ENCODE measurements at regions not wholly inside any gene's neighbourhood (a gene's known extent, or its start where the extent isn't known, plus 50 kb on each side); places are given as distances from the start of the nearest gene placed in this dataset.

DNA sequence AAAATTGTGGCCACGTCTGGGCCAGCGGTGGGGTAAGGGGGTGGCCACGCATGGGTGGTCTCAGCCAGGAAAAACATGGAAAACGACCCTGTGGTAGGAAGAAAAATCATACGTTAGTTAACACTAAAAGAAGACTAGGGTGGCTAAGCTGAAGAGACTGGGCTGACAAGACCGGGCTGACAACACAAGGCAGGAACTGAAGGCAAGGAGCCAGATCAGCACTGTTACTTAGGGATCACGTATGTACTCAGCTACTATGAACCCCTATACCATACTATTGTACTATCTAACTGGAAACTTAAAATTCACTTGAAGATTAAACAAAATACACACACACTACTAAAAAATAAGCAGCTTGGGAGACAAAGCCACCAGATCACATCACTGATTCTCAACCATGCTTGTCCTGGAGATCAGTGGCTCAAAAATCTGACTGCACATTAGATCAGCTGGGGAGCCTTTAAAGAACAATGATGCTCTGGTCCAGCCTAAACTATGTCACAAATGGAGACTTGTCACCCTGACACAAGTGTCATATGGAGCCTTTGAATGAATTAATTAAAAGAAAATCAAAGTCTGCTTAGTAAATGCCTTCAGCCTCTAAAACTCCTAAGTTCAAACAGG, 442.2 kb downstream of the SHQ1 start:
- no peak for DNase-seq (ENCODE audit: low read depth in 2 of 2)

DNA sequence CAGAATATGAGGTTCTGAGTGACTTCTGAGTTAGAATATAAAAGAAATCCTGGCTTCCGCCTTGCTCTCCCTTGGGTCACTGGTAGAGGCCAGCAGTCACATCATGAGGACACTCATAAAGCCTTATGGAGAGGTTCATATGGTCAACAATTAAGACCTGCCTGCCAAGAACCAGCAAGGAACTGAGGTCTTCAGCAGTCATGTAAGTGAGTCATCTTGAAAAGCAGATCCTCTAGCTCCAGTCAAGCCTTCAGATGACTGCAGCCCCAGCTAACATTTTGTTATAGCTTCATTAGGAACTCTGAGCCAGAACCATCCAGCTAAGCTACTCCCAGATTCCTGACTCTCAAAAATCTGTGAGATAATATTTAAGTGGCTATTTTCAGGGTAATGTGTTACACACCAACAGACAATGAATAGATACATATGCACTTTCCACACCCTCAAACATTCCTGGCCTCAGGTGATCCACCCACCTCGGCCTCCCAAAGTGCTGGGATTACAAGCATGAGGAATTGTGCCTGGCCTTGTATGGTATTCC, 447.2 kb downstream of the SHQ1 start:
- no peak for DNase-seq (ENCODE audit: low read depth in 2 of 2)

DNA sequence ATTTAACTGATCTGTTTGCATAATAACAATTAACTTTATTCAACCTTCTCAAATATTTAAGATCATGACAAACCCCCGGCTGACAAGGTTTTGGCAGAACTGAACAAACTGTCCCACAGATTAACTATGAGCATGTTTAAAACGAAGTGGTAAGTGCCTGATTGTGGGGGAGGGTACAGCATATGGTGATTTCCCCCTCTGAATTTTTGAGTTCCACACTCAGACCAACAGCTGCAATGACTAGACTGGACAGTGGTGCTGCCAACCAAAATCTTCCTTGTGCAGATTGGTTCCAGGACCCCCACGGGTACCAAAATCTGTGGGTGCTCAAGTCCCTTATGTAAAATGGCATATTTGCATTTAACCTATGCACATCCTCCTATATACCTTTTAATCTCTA, 449.5 kb downstream of the SHQ1 start:
- no peak for DNase-seq (ENCODE audit: low read depth in 2 of 2)

DNA sequence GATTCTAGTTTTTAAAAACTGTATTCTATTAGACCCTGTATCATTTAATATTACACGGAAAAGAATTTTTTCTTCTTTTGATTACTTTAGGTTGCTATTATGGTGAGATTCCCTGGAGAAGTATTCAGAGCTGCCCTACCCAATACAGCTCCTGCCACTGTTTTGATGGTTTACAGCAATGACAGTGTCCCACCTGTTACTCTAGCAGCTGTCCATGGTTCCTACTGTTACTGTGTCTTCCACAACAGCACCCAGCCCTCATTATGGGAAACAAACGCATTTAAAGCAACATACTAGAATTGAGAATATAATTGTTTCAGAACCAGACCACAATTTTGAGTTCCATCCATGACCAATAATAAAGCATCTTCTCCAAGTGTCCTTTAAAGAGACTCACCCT, 450.7 kb downstream of the SHQ1 start:
- no peak for DNase-seq (ENCODE audit: low read depth in 2 of 2)

DNA sequence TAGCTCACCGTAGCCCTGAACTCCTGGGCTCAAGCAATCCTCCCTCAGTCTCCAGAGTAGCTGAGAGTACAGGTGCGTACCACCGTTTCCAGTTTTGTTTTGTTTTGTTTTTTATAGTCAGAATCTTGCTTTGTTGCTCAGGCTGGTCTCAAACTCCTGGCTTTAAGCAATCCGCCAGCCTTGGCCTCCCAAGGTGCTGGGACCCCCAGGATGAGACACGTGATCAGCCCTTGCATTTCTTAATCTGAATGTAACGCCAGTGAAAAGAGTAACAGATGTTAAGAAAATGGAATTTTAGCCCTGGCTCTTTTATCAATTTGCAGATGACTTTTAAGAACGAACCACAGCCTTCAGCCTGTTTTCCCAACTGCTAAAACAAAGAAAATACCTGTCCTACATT, 451.3 kb downstream of the SHQ1 start:
- DNase-seq (ENCODE audit: low read depth in 2 of 2): no peak

DNA sequence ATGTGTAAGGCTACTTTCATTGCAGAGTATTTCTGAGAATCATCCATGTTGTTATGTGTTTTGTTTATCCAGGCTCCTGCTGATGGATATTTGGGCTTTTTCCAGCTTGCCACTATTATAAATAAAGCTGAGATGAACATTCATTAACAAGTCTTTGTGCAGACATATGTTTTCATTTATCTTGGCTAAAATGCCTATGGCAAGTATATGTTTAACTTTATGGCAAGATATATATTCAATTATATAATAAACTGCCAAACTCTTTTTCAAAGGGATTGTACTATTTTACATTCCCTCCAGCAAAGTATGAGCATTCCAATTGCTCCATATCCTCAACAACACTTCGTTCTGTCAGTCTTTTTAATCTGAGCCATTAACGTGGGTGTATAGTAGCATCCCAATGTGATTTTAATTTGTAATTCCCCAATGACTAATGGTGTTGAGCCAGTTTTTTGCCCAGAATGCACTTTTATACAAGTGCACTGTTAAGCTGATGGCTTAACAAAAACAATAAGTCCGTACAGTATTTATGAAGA, 452.4 kb downstream of the SHQ1 start:
- DNase-seq (ENCODE audit: low read depth in 2 of 2): no peak

DNA sequence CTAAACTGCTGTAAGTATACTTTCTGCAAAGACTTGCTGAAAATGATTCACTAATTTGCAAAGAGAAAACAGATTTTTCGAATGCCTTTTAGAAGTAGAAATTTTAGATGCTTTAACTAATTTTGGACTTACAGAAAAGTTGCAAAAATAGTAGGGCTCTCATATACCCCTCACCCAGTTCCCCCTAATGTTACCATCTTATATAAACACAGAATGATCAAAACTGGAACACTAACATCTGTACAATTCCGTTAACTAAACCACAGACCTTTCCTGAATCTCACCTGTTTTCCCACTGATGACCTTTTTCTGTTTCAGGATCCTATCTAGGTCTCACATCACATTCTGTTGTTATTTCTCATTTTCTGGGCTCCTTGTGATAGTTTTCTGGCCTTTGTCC, 454.8 kb downstream of the SHQ1 start:
- DNase-seq (ENCODE audit: low read depth in 2 of 2): no peak

DNA sequence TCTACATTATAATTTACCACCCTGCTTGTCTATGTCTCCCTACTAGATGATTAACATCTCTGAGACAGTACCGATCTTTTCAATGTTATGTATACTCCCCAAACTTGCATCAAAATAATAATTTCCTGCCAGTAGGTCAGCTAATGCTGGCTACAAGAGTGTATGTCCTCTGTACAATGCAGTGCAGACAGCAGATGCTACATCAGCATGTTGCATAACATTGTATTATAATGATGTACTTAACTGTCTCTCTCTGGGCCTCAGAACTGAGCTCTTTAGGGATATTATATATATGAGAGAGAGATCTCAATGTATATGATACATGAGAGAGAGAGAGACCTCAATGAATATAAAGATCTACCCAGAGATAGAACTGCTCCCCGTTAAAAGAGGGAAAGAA, 456.6 kb downstream of the SHQ1 start:
- no peak for DNase-seq (ENCODE audit: low read depth in 2 of 2)

DNA sequence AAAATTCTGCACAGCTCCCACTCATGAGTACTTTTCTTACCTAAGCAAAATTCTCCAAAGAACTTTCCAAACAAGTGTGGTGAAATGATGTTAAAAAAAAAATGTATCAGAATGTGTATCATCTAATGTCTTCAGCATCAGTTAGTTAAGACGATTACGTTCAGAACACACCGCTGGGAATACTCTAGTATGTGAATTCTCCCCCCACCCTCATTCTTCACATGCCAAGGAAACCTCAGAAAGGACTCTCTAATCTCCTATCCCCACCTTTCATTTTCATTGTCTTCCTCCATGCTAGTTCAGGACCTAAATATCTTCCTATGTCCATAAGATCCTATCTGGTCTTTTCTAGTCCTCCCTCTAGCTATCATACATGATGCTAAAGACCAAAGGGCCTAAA, 457.4 kb downstream of the SHQ1 start:
- no peak for DNase-seq (ENCODE audit: low read depth in 2 of 2)

DNA sequence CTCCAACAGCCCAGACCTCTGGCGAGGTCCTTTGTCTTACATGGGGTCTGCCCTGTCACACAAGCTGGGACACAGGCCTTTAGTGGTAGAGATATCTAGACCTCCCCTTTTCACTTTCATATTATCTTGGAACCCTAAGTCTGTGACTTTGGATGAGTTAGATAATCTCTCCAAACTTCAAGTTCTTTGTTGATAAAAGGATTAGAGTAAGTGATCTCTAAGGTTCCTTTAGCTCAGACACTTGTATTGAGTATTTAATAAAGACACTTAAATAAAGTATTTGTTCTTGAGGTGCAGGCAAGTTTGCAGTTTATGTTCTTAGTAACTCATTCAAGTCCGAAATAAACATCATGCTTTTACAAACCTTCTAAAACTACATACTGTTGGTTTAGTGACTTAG, 459.6 kb downstream of the SHQ1 start:
- no peak for DNase-seq (ENCODE audit: low read depth in 2 of 2)

DNA sequence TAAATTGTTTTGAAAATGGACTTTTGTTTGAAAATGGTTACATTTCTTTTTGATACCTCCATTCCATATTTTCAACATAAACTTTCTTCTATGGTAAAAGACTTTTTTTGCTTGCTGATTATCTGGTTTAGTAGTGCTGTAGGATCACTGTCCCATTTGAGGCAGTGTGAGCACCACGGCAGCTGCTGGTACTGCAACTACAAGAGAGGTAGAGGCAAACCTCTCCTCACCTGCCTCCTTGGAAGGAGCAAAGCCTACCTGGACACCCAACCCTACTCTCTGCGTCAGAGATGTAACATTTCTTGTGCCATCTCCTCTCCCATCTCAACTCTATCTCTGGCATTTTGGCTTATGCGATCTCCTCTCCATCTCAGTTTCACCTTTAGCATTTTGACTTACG, 460.1 kb downstream of the SHQ1 start:
- DNase-seq (ENCODE audit: low read depth in 2 of 2): no peak

DNA sequence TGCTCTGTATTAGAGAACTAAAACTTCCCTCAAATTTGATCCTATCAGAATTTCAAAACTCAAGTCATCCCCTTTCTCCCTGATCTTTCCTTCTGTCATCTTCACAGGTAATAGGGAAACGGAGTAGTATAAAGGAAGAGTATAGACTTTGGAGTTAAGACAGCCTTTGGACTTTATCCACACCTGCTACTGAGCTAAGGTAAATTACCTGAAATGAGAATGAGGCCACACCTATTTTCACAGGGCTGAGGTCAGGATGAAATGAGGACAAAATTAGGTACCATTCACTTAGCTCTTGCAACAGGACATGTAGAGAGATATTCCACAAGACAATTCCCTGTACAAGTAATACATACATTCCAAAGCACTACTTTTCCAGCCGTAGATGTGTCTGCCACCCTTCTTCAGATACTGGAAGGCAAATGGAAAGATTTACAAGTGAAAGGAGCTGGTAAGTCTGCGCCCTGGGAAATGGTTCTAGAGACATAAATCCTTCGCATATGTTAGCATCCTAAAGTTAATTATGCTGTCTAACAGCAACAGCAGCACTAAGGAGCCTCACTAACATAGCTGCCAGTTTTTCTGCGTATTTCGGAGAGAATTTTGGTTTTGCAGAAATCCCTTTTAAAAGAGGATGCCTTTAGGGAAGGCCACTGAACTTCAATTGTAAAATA, 461.8 kb downstream of the SHQ1 start:
- DNase-seq (ENCODE audit: low read depth in 2 of 2): no peak

DNA sequence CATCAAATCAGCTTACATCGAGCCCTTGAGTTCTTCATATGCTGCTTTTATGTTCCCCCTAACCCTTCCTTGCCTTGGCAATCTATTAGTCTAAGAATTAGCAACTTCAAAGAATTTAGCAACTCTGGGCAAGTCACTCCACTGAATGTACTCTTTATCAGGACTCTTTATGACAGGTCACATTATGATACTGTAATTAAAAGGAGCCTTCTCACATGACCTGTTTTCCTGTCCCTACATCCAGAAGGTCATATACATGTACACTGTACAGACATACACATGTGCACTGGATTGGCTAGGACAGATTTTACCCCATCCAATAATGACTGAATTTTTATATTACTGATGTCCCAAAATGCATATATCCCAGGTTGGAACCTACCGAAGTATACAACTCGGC, 463.1 kb downstream of the SHQ1 start:
- DNase-seq (ENCODE audit: low read depth in 2 of 2): no peak

DNA sequence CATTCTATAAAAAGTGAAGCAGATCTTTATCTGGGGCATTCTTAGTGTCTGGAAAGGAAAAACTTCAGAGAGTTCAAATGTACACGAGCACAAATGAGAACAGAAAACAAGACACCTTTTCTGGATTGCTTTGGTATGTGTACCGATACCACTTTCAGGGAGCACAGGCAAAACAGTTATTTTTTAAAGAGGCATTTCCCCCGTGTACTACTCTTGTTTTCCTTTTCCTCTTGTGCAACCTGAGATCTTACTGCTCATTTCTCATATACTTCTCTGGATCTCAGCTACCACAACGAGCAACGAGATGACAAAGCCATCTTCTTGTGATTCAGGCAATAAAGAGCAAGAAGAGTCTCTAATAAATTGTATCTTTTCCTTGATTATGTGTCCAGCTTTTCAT, 463.6 kb downstream of the SHQ1 start:
- no peak for DNase-seq (ENCODE audit: low read depth in 2 of 2)

DNA sequence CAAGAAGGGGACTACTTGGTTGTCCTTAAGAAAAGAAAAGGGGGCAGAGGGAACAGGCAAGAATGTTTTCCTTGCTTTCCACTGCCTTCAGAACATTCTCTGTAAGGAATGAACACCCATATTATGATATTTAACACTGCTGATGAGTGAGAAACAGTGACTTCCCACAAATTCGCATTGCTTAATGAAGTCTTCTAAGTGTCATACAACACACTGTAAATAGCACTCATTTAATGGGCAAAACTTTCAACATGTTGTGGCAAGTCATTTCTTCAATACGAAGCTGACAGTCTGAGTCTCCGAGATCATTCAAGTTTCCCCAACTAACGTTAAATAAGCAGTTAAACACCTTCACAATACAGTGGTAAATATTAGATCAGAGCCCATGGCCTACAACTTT, 464.4 kb downstream of the SHQ1 start:
- DNase-seq (ENCODE audit: low read depth in 2 of 2): no peak

DNA sequence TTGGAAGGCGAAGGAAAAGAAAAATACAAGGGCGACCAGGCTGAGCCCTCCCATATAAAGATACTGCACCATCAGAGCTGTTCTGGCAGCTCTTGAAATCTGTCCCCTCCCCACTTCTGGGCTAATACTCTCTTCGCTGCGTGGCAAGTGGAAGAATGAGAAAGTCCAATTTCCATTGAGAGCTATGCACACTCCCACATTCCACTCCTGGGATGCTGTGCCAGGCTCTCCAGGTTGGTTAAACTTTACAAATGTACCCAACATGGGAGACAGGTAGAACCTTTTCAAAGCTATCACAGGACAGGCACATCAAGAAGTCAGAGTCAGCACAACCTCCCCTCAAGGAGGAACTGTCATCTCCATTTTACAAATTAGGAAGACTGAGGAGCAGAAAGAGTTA, 465.0 kb downstream of the SHQ1 start:
- DNase-seq (ENCODE audit: low read depth in 2 of 2): no peak

DNA sequence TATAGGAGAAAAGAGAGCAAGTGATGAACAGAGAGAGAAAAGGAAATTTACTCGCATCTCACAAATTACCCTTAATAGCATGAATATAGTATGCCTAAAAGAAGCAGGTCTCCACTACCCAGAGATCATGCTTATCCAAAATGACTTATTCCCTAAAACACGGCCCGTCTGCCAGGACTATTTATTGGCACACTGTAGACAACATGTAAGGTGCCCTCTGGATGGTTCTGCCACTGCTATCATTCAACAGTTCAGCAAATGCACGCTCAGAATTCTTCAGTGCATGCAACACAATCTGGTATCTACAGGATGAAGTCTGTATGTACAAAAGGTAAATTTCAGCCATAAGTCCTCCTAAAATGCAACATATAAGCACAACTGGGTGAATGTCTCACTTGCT, 465.8 kb downstream of the SHQ1 start:
- DNase-seq (ENCODE audit: low read depth in 2 of 2): no peak

DNA sequence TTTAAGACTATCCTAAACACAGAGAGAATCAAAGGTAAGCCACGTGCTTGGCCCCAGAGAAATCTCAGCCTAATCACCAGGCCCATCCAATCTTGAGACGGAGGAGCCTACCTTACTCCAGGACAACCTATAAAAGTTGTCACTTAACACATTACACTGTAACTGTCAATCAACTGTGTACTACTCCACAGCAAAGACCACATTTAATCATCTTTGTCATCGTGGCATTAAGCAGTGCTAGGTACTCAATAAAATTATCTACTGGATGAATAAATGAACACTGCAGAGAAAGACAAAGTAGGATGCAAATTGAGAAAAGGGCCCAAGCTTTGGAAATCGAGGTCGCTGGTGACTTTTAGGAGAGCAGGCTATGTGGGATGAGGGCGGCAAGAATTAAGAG, 466.7 kb downstream of the SHQ1 start:
- no peak for DNase-seq (ENCODE audit: low read depth in 2 of 2)

DNA sequence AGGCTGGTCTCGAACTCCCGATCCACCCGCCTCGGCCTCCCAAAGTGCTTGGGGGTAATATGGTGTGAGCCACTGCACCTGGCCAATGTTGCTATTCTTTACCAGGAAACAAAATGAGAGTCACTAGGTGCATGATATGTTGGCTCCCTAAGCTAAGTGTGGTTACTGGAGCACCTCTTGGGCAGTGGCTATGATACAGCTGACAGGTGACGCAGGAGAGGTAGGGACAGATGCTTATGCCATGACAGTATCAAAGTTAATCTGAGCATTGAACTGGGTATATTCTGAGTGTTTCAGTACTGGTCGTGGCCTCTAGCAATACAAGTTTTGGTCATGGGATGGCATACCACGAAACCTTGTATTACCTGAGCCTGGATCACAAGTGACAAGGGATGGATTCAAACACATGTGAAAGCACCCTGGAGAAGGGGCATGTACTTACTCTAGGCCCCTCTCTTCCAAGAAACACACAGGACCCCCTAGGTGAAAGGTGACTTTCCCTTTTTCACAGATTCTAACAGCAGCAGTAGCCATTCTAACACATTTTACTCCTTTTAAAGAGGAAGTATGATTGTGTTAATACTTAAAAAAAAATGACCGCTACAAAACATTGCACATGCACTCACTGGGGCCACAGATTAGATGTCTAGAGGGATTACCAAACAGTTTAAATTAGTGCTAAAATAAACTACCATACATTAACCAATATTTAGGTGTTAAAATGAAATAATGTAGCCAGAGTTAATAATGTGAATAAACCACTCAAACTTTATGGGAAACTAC, 467.3 kb downstream of the SHQ1 start:
- no peak for DNase-seq (ENCODE audit: low read depth in 2 of 2)

DNA sequence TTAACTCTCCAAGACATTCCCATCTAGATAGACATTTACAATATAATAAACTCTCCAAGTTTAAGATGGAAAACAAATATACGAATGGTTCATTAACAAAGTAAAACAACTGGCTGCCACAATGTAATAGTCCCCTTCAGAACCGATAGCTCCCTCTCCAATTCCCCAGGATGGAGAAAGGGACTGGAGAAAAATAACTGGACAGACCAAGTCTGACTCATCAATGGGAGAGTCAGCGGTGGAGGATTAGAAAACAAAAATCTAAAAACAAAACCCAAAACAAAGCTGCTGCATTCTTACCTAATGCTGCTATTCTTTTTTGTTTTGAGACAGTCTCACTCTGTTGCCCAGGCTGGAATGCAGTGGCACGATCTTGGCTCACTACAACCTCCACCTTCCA, 468.1 kb downstream of the SHQ1 start:
- no peak for DNase-seq (ENCODE audit: low read depth in 2 of 2)

DNA sequence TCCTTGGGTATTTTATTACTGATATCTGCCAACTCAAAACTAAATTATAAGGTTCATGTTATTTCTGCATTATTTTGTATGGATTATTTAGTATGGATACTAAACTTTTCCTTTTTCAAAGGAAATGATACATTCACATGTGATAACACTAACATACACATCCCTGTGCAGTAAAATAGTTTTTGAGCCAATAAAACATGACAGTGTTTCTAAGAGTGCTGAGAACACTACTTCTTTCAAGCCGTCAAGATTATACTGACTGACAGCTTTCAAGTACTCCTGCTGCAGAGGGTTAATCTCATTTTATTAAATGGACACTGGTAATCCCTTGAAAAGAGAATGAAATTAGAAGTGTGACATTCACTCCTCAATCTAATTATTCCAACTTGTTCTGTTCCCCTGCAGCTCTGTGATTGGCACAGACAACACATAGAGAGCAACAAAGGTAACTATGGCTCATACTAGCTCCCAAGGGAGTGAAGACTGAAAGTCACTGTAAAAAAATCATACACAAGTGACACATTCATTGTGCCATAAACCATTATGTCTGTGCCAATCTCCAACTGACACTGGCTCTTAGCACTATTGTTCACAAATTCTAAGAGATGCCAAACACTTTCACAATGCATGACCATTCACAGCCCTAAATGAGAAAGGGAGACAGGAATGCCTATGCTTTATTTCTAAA, 468.6 kb downstream of the SHQ1 start:
- DNase-seq (ENCODE audit: low read depth in 2 of 2): no peak

DNA sequence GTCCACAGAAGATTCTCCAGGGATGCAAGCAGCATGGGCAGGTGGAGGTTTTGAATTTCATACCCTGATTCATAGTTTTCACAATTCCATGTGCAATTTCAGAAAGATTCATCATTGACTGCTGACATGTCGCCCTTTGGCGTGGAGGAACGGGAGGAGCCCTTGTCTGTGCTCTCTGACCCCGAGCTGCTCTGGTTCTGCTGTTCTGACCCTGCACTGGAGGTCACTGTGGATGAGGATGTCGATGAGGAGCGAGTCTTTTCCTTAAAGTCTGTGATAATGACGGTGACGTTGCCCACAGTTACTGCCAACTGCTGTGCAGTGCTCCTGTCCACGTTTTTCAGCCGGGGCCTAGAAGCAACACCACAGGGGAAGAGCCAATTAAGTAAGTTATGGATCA, 470.0 kb downstream of the SHQ1 start:
- DNase-seq (ENCODE audit: low read depth in 2 of 2): no peak

Data from stimulated activated CD8-positive, alpha-beta memory T cell treated with anti-CD3 and anti-CD28 coated beads, Interleukin-7, amount 100 ng/mL, for 1 hour (primary cell).